VCaP (cell line): ENCODE measurements at regions not wholly inside any gene's neighbourhood (a gene's known extent, or its start where the extent isn't known, plus 50 kb on each side); places are given as distances from the start of the nearest gene placed in this dataset.

ENCODE experiments used
- H3K27ac ChIP-seq: fragments of 450-650 bp; 2 replicates; pipeline ENCODE4 v1.5.1; 2017
- TF ChIP-seq, protein P1 (sequence below): fragments of 450-650 bp; conservative IDR thresholded peaks from 2 replicates; pipeline ENCODE4 v1.5.1; 2017; ENCODE audit warnings: mild to moderate bottlenecking, moderate library complexity

DNA sequence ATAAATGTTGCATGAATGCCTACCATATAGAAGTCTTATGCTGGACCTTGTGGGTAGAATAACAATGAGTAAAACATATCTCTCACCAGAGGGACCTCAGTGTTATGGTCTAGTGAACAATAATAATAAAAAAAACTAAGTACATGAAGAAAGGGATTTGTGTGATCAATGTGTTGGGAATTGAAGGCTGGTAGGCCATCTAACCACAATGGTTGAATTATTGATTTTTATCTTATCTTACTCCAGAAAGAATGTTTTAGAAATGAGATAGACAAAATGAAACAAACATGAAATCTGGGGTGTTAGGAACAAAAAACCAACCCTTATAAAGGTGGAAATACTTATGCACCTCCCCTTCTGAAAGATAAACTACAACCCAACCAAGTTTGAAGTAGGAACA, 243.9 kb upstream of the LRIG3 start:
- H3K27ac ChIP-seq, result no peak overlapping the region
- TF ChIP-seq, protein P1, sequence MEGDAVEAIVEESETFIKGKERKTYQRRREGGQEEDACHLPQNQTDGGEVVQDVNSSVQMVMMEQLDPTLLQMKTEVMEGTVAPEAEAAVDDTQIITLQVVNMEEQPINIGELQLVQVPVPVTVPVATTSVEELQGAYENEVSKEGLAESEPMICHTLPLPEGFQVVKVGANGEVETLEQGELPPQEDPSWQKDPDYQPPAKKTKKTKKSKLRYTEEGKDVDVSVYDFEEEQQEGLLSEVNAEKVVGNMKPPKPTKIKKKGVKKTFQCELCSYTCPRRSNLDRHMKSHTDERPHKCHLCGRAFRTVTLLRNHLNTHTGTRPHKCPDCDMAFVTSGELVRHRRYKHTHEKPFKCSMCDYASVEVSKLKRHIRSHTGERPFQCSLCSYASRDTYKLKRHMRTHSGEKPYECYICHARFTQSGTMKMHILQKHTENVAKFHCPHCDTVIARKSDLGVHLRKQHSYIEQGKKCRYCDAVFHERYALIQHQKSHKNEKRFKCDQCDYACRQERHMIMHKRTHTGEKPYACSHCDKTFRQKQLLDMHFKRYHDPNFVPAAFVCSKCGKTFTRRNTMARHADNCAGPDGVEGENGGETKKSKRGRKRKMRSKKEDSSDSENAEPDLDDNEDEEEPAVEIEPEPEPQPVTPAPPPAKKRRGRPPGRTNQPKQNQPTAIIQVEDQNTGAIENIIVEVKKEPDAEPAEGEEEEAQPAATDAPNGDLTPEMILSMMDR, result no peak

DNA sequence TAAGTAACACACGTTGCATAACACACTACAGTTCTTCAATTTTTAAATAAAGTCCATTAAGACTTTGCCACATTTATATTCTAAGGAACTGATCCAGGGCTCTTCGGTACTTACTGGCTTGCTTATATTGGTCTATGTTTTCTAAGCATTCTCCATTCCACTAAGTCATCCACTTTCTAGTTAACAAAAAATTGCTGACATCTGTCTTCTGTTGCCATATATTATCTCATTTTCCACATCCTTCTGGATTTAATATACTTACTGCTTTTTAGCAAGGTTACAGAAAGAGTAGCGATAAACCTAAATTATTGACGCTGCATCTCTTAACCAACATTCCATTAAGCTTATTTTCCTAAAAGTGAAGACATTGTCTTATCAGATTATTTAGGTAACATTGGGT, 238.4 kb upstream of the LRIG3 start:
- TF ChIP-seq, protein P1, result no peak

DNA sequence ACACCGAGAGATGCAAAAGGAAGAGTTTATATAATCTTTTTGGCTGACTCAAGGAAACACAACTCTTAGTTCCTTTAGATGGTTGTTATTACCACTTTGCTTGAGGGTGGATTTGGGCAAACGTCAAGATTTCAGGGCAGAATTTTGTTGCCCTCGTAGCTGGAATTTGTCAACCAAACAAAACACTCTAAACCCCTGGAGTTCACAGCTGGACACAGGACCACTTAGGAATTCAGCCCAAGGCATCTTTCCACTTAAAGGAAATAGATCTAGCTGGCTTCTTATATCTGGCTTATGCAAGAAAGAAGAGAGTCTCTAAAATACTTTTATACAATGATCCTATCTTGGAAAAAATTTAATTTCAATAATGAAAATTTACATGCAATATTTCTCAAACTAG, 237.8 kb upstream of the LRIG3 start:
- H3K27ac ChIP-seq, result no peak overlapping the region
- TF ChIP-seq, protein P1, result no peak

More for the DNA sequence above, 238.4 kb upstream of the LRIG3 start:
- no peak overlapping the region for H3K27ac ChIP-seq

DNA sequence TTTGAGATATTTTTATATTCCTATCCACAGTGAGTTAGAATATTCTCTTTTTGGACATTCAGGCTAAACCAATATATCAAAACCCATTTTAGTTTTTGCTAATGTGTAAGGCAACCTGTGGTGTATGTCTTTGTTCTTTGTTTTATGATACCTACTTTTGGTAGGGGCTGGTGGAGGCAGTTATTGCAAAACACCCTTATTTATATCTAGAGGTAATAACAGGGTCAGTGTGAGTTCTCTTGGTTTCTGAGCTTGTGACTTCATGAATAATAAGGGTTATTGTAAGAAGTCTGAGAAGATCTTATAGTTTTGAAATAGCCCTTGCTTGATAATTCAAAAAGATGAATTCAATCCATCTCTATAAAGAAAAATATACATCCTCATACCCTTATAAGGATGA, 235.1 kb upstream of the LRIG3 start:
- no peak overlapping the region for H3K27ac ChIP-seq
- TF ChIP-seq, protein P1, result no peak

DNA sequence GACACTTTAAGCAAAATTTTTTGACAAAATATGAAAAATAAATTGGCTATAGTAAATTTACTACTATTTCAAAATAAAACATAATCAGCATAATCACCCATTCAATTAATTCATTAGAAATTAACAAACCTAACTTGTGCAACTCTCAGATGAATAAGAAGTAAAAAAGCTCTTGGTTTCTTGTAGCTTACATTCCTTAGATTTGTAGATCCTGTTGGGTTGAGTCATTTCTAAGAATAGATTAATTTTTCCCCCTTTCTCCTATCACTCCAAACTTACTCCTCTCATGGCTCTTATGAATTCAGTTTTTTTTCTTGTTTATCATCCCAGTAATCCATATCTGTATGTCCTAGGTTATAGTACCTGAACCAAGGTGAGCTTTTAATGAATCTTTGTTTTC, 230.9 kb upstream of the LRIG3 start:
- TF ChIP-seq, protein P1, result no peak
- no peak overlapping the region for H3K27ac ChIP-seq

DNA sequence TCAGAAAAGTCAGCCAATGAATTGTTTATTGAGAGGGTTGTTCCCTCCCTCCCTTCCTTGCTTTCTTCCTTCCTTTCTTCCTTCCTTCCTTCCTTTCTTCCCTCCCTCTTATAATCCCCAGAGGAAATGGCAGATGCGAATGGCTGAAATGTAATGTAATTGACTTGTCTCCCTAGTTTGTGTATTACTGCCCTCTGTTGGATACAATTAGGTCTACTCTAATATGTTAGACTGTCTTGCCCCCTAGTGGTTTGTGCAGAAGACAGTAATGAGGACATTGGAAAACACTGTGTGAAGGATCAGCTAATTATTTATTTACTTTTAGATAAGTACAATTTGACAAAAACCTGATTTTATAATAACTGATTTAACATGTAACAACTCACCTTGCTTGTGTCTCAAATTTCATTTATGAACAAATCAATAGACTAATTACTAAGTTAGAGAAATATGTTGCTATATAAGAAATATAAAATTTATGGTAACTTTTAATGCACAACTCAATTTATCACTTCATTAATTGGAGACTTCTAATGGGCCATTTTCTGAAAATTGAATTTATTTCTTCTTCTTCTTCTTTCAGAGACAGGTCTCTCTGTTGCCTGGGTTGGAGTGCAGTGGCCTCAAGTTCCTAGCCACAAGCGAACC, 229.8 kb upstream of the LRIG3 start:
- H3K27ac ChIP-seq, result no peak overlapping the region
- TF ChIP-seq, protein P1, result peak; percentile 98

DNA sequence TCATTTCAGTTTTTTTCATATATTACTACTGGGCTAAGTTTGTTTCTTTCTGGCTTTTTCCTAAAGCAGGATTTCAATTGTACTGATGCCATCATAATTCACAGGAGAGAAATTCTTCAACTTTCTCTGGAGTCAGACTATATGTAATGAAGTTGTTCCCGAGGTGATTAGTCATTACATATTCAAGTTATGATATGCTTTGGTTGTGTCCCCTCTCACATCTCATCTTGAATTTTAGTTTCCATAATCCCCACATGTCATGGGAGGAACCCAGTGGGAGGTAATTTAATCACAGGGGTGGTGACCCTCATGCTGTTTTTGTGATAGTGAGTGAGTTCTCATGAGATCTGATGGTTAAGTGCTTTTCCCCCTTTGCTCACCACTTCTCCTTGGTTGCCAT, 227.5 kb upstream of the LRIG3 start:
- H3K27ac ChIP-seq, result no peak overlapping the region
- TF ChIP-seq, protein P1, result no peak
